ENCODE measurements at regions not wholly inside any gene's neighbourhood (a gene's known extent, or its start where the extent isn't known, plus 50 kb on each side); places are given as distances from the start of the nearest gene placed in this dataset.
"Not testable (repeated sequence)": the region's sequence is repeated elsewhere in the genome, so short reads cannot be mapped to it uniquely, and the experiment has no call there.

DNA sequence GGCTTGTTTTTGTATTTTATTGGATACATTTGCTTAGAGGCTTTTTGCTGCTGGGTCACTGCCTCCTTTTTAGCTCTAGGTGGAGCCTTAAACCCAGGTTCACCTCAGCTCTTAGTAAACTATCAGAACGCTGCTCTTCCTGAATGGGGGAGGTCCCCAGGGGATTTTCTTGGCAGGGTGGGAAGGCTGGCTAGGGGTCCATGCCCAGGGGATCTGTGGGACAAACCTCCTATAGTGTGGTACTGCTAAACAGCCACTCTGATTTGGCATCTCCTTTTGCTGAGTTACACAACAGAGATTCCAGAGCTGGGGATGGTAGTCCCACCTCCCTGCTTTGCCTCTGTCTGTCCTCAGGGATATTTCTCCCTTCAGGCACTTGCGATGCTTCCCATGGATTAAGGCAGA lies 204.9 kb downstream of the ZIC5 start:
- no peak for DNase-seq

- DNase-seq: no peak
Measured at GRCh38 chr13:99765869-99766268, 205.7 kb downstream of the ZIC5 start.

DNA sequence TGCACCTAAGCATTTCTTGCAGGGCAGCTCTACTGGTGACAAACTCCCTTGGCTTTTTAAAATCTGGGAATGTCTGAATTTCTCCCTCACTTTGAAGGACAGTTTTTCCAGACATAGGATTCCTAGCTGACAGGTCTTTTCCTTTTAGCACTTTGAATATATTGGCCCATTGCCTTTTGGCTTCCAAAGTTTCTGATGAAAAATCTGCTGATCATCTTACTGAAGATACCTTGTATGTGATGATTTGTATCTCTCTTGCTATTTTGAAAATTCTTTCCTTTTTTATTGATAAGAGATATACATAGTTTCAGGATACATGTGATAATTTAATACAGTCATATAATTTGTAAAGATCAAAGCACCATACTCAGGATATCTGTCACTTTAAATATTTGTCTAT lies 211.1 kb downstream of the ZIC5 start:
- DNase-seq: no peak

- no peak for DNase-seq
Measured at GRCh38 chr13:99759163-99759552, 212.4 kb downstream of the ZIC5 start.

GRCh38 chr13:99758460-99759162 lies 213.0 kb downstream of the ZIC5 start:
- DNase-seq: no peak

- no peak for DNase-seq
Measured at GRCh38 chr13:99757756-99758459, 213.7 kb downstream of the ZIC5 start.

DNA sequence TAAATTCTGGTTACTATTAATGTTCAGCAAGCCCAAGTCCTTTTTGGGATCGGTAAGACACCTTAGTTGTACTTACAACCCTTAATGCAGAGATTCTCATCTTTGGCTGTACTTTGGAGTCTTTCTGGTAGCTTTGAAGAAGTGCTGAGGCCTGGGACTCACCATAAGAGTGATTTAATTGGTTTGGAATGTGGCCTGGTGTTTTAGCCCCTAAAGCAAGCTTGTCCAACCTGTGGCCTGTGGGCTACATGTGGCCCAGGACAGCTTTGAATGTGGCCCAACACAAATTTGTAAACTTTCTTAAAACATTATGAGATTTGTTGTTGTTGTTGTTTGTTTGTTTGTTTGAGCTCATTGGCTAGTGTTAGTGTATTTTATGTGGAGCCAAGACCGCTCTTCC lies 215.3 kb downstream of the ZIC5 start:
- no peak for DNase-seq

- DNase-seq: not testable (repeated sequence)
Measured at GRCh38 chr13:99754750-99755149, 216.8 kb downstream of the ZIC5 start.

DNA sequence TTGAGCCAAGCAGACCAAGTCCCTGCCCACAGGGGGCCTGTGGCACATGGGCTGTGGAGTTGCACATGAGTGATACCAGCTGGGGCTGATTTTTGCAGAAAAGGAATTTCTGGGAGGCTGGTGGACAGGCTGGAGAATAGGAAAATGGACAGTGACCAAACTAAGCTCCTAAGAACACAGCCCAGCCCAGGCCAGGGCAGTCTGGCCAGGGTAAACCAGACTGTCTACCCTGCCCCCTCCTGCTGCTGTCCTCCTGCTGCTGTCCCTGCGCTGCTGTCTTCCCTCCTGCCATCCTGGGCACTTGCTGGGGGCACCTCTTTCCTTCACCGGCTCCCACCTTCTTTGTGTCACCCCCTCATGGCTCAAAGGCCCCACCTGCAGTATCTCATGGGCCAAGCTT lies 219.2 kb downstream of the ZIC5 start:
- no peak for DNase-seq

DNA sequence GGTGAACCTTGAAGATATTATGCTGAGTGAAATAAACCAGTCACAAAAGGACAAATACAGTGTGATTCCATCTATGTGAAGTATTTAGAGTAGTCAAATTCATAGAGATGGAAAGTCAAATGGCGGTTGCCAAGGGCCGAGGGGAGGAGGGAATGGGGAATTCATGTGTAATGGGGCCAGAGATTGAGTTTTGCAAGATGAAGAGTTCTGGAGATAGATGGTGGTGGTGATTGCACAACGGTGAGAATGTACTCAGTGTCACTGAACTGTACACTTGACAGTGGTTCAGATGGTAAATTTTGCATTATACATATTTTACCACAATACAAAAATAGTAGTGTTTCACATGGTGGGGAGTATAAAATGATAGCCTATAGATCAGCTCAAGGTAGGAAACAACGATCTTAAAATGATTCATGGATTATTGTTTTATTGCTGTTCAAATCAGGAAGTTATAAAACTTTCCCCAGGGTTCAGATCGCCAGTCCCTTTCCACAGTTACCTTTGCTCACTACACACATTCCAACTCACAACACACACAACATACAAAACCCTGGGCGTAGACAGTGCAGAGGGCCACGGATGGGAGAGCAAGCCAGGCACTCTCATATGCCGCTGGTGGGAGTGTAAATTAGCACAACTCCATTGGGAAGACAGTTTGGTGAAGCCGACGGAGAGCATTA lies 219.9 kb downstream of the ZIC5 start:
- DNase-seq: no peak

DNA sequence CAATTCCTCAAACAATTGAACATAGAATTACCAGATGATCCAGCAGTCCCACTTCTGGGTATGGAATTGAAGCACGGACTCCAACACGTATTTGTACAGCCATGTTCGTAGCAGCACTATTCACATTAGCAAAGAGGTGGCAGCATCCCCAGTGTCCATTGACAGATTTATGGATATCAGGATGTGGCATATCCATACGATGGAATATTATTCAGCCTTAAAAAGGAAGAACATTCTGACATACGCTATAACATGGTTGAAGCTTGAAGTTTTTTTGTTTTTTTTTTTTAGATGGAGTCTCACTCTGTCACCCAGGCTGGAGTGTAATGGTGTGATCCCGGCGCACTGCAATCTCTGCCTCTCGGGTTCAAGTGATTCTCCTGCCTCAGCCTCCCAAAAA lies 220.6 kb downstream of the ZIC5 start:
- no peak for DNase-seq

DNA sequence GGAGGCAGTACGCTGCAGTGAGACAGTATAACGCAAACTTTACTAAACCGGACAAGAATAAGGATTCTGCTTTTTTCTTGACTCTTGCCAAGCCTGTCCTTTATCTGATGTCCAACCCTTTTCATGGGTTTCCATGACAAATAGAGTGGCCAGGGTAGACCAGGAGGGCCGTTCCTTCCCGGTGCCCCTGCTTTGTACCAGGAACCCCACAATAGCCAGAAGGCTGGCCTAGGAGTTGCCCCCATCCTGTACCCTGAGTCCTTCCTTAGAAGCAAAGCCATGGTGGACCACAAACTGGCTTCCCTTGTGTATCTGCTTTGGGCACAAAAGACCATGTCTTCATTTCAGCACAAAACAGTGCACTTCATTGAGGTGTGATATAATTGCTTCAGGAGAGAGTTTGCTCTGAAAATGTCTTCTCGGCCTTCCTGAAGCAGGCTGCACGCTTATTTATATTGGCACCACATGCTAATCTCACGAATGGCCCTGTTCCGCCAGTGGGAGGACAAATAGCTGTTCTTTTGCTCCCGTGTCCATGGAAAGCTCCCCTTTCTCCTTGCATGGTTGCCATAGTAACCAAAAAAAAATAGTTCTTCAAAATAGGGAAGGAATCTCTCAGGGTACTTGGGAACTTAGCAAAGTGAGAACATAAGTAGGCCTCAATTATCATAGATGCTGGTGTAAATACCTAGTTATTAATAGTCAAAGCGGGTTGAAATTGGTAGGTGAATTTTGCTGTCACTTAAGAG lies 222.1 kb downstream of the ZIC5 start:
- no peak for DNase-seq

DNA sequence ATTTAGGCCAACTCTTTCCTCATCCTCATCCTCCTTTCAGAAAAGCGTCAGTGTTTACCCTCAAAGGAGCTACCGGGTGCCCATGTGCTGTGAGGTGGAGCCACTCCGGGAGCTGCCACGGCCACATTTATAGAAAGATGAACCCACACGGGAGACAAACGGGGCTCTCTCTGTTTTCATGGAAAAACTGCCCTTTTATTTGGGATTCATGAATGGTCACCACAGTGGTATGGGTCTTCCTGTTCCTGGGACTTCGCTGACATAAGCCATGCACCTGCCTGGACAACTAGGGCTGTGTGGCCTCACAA lies 224.2 kb downstream of the ZIC5 start:
- DNase-seq: no peak

DNA sequence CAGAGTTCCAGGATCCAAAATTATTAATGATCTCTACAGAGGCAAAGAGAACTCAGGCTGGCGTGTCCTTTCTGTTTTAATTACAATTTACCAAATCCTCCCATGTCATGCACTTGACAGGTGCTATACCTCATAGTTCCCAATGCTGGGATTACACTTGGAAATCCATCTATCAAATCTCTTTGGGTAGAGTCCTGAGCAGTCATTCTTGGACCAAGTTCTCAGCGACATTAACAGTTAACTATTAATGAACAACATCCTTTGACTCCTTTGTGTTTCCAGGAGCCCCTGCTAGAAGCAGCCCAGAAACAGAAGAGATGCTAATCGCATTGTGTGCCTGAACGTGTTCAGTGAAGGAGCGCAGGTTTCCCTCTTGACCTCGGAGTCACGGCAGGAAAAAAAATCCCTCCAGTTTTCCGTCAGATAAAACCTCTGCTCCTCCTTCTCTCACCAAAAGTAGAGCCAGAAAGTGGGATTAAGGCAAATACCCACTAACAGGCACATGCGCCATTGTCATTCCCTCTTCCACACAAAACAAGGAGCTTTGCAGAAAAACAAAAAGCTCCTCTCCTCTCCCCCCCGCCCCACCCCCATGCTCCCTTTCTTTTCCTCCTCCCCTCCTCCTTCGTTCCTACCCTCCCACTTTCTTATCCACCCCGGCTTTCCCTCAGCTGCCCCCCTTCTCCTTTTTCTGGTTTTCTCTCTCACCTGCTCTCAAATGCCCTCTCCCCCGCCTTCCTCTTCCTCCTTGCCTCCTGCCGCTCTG lies 224.7 kb downstream of the ZIC5 start:
- no peak for DNase-seq

DNA sequence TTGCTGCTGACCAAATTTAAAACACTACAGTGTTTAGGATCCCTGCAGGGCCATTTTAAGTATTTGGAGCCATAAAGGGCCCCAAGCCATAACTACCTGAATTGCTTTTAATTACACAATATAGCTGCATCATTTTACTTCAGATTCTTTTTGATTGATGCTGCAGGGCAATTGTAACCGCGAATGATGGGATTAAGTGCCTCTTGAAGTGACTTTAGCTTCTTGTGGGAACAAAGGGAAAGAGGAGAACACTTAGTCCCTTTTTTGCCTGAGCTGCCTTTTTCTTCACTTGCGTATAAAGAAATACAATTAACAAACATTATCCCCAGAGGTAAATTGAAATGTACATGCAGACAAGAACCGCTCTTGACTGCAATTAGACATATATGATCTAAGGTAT lies 228.5 kb downstream of the ZIC5 start:
- DNase-seq: peak; percentile 84

GRCh38 chr13:99741960-99742359 lies 229.6 kb downstream of the ZIC5 start:
- no peak for DNase-seq

- DNase-seq: no peak
Measured at GRCh38 chr13:99740251-99740979, 231.2 kb downstream of the ZIC5 start.

DNA sequence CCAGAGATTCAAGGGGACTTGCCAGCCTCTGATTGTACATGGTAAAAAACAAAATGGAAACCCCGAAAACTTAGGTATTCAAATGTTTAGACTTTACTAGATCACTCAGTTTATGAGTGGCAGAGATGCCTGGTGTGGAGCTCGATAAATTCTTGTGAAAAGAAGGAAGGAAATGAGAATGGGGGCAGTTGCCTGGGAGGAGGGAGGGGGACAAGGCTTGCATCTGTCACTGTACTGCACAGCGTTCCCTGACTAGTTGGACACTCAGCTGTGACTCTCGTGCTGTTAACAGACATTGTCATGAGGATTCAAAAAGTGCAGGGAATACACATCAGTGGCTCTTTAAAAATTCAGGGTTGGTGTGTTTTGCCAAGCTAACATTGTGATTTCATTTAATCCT lies 232.9 kb downstream of the ZIC5 start:
- DNase-seq: no peak

- DNase-seq: no peak
Measured at GRCh38 chr13:99737481-99738245, 233.9 kb downstream of the ZIC5 start.

DNA sequence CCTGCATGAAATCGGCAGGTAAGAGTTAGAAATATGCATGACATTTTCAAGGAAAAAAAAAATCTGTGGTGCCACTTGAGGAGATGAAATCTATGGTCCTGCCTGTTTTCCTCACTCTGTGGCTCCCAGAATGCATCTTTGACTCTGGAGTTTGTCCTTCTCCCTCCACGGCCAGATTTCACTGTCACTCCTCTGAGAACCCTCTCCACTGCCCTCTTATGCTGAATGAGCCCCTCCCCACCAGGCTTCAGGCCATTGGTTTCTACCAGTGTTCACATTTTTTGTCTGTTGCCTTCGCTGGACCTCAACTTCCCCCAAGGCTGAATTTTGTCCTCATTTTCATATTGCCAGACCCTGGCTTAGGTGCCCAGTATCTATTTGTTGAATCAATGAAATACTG lies 235.0 kb downstream of the ZIC5 start:
- DNase-seq: no peak

GRCh38 chr13:99734013-99734693 lies 232.9 kb downstream of the TM9SF2 start:
- DNase-seq: no peak
